H1 (cell line): ENCODE measurements at regions not wholly inside any gene's neighbourhood (a gene's known extent, or its start where the extent isn't known, plus 50 kb on each side); places are given as distances from the start of the nearest gene placed in this dataset.

Experiments used
- TAF7 ChIP-seq: optimal IDR thresholded peaks from 2 replicates; pipeline ENCODE3; 2011; ENCODE audit warnings: low read depth, mild to moderate bottlenecking, inconsistent platforms, low read length, moderate library complexity, borderline replicate concordance
- TF ChIP-seq, protein P1 (sequence below): fragments of 300-600 bp; sonication (generic); IDR thresholded peaks from 2 replicates; pipeline ENCODE4 v1.7.1; 2012; ENCODE audit warnings: low read length, moderate library complexity, mild to moderate bottlenecking, inconsistent platforms; ENCODE audit not compliant: insufficient replicate concordance

DNA sequence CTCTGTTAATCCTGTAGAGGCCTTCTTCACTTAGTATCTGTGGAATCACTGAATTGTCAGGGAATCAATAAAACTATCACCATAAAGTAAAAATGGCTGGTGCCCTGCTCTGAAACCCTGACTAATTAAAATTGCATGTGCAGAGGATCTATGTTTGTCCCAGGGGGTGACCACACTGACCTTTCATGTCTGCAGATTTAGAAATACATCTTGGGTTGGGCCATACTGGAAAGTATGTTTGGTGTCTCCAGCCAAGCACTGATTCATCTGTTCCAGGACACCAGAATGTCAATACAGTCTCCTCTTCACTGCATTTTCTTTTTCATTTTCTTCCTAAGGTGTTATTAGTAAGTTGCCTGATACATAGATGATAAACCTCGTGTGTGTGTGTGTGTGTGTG lies 490.9 kb upstream of the INTU start (continued):
- TF ChIP-seq, protein P1, sequence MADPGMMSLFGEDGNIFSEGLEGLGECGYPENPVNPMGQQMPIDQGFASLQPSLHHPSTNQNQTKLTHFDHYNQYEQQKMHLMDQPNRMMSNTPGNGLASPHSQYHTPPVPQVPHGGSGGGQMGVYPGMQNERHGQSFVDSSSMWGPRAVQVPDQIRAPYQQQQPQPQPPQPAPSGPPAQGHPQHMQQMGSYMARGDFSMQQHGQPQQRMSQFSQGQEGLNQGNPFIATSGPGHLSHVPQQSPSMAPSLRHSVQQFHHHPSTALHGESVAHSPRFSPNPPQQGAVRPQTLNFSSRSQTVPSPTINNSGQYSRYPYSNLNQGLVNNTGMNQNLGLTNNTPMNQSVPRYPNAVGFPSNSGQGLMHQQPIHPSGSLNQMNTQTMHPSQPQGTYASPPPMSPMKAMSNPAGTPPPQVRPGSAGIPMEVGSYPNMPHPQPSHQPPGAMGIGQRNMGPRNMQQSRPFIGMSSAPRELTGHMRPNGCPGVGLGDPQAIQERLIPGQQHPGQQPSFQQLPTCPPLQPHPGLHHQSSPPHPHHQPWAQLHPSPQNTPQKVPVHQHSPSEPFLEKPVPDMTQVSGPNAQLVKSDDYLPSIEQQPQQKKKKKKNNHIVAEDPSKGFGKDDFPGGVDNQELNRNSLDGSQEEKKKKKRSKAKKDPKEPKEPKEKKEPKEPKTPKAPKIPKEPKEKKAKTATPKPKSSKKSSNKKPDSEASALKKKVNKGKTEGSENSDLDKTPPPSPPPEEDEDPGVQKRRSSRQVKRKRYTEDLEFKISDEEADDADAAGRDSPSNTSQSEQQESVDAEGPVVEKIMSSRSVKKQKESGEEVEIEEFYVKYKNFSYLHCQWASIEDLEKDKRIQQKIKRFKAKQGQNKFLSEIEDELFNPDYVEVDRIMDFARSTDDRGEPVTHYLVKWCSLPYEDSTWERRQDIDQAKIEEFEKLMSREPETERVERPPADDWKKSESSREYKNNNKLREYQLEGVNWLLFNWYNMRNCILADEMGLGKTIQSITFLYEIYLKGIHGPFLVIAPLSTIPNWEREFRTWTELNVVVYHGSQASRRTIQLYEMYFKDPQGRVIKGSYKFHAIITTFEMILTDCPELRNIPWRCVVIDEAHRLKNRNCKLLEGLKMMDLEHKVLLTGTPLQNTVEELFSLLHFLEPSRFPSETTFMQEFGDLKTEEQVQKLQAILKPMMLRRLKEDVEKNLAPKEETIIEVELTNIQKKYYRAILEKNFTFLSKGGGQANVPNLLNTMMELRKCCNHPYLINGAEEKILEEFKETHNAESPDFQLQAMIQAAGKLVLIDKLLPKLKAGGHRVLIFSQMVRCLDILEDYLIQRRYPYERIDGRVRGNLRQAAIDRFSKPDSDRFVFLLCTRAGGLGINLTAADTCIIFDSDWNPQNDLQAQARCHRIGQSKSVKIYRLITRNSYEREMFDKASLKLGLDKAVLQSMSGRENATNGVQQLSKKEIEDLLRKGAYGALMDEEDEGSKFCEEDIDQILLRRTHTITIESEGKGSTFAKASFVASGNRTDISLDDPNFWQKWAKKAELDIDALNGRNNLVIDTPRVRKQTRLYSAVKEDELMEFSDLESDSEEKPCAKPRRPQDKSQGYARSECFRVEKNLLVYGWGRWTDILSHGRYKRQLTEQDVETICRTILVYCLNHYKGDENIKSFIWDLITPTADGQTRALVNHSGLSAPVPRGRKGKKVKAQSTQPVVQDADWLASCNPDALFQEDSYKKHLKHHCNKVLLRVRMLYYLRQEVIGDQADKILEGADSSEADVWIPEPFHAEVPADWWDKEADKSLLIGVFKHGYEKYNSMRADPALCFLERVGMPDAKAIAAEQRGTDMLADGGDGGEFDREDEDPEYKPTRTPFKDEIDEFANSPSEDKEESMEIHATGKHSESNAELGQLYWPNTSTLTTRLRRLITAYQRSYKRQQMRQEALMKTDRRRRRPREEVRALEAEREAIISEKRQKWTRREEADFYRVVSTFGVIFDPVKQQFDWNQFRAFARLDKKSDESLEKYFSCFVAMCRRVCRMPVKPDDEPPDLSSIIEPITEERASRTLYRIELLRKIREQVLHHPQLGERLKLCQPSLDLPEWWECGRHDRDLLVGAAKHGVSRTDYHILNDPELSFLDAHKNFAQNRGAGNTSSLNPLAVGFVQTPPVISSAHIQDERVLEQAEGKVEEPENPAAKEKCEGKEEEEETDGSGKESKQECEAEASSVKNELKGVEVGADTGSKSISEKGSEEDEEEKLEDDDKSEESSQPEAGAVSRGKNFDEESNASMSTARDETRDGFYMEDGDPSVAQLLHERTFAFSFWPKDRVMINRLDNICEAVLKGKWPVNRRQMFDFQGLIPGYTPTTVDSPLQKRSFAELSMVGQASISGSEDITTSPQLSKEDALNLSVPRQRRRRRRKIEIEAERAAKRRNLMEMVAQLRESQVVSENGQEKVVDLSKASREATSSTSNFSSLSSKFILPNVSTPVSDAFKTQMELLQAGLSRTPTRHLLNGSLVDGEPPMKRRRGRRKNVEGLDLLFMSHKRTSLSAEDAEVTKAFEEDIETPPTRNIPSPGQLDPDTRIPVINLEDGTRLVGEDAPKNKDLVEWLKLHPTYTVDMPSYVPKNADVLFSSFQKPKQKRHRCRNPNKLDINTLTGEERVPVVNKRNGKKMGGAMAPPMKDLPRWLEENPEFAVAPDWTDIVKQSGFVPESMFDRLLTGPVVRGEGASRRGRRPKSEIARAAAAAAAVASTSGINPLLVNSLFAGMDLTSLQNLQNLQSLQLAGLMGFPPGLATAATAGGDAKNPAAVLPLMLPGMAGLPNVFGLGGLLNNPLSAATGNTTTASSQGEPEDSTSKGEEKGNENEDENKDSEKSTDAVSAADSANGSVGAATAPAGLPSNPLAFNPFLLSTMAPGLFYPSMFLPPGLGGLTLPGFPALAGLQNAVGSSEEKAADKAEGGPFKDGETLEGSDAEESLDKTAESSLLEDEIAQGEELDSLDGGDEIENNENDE, result no peak
- no peak for TF ChIP-seq TAF7
